ENCODE measurements at regions not wholly inside any gene's neighbourhood (a gene's known extent, or its start where the extent isn't known, plus 50 kb on each side); places are given as distances from the start of the nearest gene placed in this dataset.

- TF ChIP-seq CTCF (IDR thresholded peaks at IDR 0.05) (no peak), POLR2A (IDR thresholded peaks at IDR 0.05) (no peak), EP300 (IDR thresholded peaks at IDR 0.05) (no peak), POLR2AphosphoS5 (IDR thresholded peaks at IDR 0.05) (no peak)
These were observed 264.1 kb upstream of the SPRY2 start for GRCh38 chr13:80605011-80605410.

Measured in upper lobe of left lung (tissue), 4 donors.